ENCODE measurements at regions not wholly inside any gene's neighbourhood (a gene's known extent, or its start where the extent isn't known, plus 50 kb on each side); places are given as distances from the start of the nearest gene placed in this dataset.

- TF ChIP-seq POLR2A (IDR thresholded peaks at IDR 0.05) = no peak
- no peak for TF ChIP-seq CTCF (IDR thresholded peaks at IDR 0.05)
Observed at GRCh38 chr5:89327608-89328007, 444.6 kb upstream of the MEF2C start.
